ENCODE measurements at regions not wholly inside any gene's neighbourhood (a gene's known extent, or its start where the extent isn't known, plus 50 kb on each side); places are given as distances from the start of the nearest gene placed in this dataset.

DNA sequence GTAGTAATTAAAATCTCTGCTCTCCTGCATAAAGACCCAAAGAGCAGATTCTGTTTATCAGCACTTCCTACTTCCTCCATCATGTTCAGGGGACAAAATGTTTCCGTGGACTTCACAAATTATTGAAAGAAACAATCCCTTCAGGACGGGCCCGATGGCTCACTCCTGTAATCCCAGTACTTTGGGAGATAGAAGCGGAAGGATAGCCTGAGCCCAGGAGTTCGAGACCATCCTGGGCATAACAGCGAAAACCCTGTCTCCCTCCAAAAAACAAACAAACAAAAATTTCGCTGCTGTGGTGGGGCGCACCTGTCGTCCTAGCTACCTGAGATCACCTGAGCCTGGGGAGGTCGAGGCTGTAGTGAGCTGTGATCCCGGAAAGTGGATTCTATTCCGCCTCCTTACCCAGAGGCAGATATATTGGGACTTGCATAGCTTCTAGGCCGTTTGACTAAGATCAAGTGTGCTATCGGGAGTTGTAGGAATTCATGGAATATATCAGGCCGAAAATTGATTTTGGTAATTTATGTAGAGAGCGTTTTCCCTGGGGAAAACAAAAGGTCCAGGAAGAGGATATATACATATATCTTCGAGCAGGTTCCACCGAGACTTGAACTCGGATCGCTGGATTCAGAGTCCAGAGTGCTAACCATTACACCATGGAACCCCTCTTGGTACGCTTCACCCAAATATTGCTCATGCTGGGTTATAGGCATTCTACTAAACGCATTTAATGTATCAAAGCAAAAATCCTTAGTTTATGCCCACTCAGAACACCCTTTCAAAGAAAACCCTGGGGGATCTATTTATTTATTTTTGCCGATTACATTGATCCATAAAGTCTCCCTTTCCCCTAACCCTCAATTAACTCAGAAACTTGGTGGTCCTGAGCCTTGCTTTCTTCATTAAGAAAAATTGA is 74.5 kb upstream of the ZNF184 start (continued):
- TF ChIP-seq, protein P1, sequence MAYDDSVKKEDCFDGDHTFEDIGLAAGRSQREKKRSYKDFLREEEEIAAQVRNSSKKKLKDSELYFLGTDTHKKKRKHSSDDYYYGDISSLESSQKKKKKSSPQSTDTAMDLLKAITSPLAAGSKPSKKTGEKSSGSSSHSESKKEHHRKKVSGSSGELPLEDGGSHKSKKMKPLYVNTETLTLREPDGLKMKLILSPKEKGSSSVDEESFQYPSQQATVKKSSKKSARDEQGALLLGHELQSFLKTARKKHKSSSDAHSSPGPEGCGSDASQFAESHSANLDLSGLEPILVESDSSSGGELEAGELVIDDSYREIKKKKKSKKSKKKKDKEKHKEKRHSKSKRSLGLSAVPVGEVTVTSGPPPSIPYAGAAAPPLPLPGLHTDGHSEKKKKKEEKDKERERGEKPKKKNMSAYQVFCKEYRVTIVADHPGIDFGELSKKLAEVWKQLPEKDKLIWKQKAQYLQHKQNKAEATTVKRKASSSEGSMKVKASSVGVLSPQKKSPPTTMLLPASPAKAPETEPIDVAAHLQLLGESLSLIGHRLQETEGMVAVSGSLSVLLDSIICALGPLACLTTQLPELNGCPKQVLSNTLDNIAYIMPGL (CRISPR knock-in tag; IDR thresholded peaks at IDR 0.05; ENCODE audit: borderline replicate concordance in 1 of 2, low read depth in 1 of 2) = peak; percentile 85 to 96
- TF ChIP-seq, protein P2, sequence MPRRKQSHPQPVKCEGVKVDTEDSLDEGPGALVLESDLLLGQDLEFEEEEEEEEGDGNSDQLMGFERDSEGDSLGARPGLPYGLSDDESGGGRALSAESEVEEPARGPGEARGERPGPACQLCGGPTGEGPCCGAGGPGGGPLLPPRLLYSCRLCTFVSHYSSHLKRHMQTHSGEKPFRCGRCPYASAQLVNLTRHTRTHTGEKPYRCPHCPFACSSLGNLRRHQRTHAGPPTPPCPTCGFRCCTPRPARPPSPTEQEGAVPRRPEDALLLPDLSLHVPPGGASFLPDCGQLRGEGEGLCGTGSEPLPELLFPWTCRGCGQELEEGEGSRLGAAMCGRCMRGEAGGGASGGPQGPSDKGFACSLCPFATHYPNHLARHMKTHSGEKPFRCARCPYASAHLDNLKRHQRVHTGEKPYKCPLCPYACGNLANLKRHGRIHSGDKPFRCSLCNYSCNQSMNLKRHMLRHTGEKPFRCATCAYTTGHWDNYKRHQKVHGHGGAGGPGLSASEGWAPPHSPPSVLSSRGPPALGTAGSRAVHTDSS (CRISPR knock-in tag; conservative IDR thresholded peaks at IDR 0.05) = no peak
- TF ChIP-seq THAP11 (CRISPR knock-in tag; IDR thresholded peaks at IDR 0.05) = no peak
- no peak for TF ChIP-seq TBX3 (IDR thresholded peaks at IDR 0.05; ENCODE audit: borderline replicate concordance)
- TF ChIP-seq, protein P3, sequence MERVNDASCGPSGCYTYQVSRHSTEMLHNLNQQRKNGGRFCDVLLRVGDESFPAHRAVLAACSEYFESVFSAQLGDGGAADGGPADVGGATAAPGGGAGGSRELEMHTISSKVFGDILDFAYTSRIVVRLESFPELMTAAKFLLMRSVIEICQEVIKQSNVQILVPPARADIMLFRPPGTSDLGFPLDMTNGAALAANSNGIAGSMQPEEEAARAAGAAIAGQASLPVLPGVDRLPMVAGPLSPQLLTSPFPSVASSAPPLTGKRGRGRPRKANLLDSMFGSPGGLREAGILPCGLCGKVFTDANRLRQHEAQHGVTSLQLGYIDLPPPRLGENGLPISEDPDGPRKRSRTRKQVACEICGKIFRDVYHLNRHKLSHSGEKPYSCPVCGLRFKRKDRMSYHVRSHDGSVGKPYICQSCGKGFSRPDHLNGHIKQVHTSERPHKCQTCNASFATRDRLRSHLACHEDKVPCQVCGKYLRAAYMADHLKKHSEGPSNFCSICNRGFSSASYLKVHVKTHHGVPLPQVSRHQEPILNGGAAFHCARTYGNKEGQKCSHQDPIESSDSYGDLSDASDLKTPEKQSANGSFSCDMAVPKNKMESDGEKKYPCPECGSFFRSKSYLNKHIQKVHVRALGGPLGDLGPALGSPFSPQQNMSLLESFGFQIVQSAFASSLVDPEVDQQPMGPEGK (CRISPR knock-in tag; IDR thresholded peaks at IDR 0.05) = no peak
- no peak for TF ChIP-seq ZNF557 (CRISPR knock-in tag; IDR thresholded peaks at IDR 0.05)
- TF ChIP-seq ZNF496 (CRISPR knock-in tag; IDR thresholded peaks at IDR 0.05; ENCODE audit: insufficient replicate concordance) = no peak
- TF ChIP-seq, protein P4, sequence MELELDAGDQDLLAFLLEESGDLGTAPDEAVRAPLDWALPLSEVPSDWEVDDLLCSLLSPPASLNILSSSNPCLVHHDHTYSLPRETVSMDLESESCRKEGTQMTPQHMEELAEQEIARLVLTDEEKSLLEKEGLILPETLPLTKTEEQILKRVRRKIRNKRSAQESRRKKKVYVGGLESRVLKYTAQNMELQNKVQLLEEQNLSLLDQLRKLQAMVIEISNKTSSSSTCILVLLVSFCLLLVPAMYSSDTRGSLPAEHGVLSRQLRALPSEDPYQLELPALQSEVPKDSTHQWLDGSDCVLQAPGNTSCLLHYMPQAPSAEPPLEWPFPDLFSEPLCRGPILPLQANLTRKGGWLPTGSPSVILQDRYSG (CRISPR knock-in tag; IDR thresholded peaks at IDR 0.05) = 0 out of 2 replicates have a peak, but pooled peaks have one; percentile 48
- no peak for TF ChIP-seq ZNF850 (CRISPR knock-in tag; conservative IDR thresholded peaks at IDR 0.05)
- TF ChIP-seq AGO1 (IDR thresholded peaks at IDR 0.05; ENCODE audit: low read depth, low read length, poor library complexity, severe bottlenecking) = no peak
- TF ChIP-seq ZBTB1 (CRISPR knock-in tag; IDR thresholded peaks at IDR 0.05; ENCODE audit: borderline replicate concordance) = no peak
- no peak for TF ChIP-seq ATM (IDR thresholded peaks at IDR 0.05; ENCODE audit: borderline replicate concordance)
- TF ChIP-seq ZFY (CRISPR knock-in tag; IDR thresholded peaks at IDR 0.05) = no peak
- no peak for TF ChIP-seq MLLT10 (CRISPR knock-in tag; IDR thresholded peaks at IDR 0.05)
- TF ChIP-seq, protein P5, sequence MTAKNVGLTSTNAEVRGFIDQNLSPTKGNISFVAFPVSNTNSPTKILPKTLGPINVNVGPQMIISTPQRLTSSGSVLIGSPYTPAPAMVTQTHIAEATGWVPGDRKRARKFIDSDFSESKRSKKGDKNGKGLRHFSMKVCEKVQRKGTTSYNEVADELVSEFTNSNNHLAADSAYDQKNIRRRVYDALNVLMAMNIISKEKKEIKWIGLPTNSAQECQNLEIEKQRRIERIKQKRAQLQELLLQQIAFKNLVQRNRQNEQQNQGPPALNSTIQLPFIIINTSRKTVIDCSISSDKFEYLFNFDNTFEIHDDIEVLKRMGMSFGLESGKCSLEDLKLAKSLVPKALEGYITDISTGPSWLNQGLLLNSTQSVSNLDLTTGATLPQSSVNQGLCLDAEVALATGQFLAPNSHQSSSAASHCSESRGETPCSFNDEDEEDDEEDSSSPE (CRISPR knock-in tag; IDR thresholded peaks at IDR 0.05) = no peak
- TF ChIP-seq, protein P6, sequence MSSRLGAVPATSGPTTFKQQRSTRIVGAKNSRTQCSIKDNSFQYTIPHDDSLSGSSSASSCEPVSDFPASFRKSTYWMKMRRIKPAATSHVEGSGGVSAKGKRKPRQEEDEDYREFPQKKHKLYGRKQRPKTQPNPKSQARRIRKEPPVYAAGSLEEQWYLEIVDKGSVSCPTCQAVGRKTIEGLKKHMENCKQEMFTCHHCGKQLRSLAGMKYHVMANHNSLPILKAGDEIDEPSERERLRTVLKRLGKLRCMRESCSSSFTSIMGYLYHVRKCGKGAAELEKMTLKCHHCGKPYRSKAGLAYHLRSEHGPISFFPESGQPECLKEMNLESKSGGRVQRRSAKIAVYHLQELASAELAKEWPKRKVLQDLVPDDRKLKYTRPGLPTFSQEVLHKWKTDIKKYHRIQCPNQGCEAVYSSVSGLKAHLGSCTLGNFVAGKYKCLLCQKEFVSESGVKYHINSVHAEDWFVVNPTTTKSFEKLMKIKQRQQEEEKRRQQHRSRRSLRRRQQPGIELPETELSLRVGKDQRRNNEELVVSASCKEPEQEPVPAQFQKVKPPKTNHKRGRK (CRISPR knock-in tag; IDR thresholded peaks at IDR 0.05) = no peak
- 0 out of 2 replicates have a peak, but pooled peaks have one; percentile 26 for TF ChIP-seq MED13 (CRISPR knock-in tag; IDR thresholded peaks at IDR 0.05)
- TF ChIP-seq ZNF451 (CRISPR knock-in tag; IDR thresholded peaks at IDR 0.05) = no peak
- TF ChIP-seq TP53 (CRISPR knock-in tag; conservative IDR thresholded peaks at IDR 0.05) = no peak

Measured in HepG2 (cell line).